GM10248 (cell line): ENCODE measurements at regions not wholly inside any gene's neighbourhood (a gene's known extent, or its start where the extent isn't known, plus 50 kb on each side); places are given as distances from the start of the nearest gene placed in this dataset.

ENCODE experiments used
- CTCF ChIA-PET: fragments of 300-600 bp; sonication (Branson Sonifier 250); formaldehyde crosslinking; extraction: SDS; loops from one replicate; lab custom pipeline; 2021; ENCODE audit warnings: antibody characterized with exemption; lab: Yijun Ruan, JAX
- POLR2A ChIA-PET: fragments of 350-650 bp; sonication (Branson Sonifier 250); formaldehyde crosslinking; extraction: SDS; loops from one replicate; lab custom pipeline; 2020; ENCODE audit warnings: antibody characterized with exemption; lab: Yijun Ruan, JAX
- DNase-seq: peaks from one replicate; pipeline ENCODE4 v3.0.0; 2012; ENCODE audit errors: extremely low spot score
- TF ChIP-seq, protein P1 (sequence below): IDR thresholded peaks from 2 replicates; pipeline ENCODE4 v1.5.1; 2012; ENCODE audit warnings: mild to moderate bottlenecking, low read depth; ENCODE audit errors: extremely low read depth, missing control alignments, control extremely low read depth

GRCh38 chr2:187851955-187852561, 297.8 kb upstream of the TFPI start:
- ChIA-PET CTCF (interaction anchor here (1.1 to 1.4 kb wide), 2 partner anchors 9 to 352 kb away, joined by 3 to 5 read pairs; no protein-coding TSS in a partner anchor), POLR2A (no interaction called here)
- TF ChIP-seq, protein P1, sequence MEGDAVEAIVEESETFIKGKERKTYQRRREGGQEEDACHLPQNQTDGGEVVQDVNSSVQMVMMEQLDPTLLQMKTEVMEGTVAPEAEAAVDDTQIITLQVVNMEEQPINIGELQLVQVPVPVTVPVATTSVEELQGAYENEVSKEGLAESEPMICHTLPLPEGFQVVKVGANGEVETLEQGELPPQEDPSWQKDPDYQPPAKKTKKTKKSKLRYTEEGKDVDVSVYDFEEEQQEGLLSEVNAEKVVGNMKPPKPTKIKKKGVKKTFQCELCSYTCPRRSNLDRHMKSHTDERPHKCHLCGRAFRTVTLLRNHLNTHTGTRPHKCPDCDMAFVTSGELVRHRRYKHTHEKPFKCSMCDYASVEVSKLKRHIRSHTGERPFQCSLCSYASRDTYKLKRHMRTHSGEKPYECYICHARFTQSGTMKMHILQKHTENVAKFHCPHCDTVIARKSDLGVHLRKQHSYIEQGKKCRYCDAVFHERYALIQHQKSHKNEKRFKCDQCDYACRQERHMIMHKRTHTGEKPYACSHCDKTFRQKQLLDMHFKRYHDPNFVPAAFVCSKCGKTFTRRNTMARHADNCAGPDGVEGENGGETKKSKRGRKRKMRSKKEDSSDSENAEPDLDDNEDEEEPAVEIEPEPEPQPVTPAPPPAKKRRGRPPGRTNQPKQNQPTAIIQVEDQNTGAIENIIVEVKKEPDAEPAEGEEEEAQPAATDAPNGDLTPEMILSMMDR, result no peak
- DNase-seq, result no peak

GRCh38 chr2:187853381-187853791, 299.2 kb upstream of the TFPI start:
- CTCF ChIA-PET, result interaction anchor here (1.4 kb wide), 1 partner anchor 9 kb away, joined by 8 read pairs; no protein-coding TSS in a partner anchor
- POLR2A ChIA-PET, result no interaction called here
- TF ChIP-seq, protein P1, result no peak
- no peak for DNase-seq

DNA sequence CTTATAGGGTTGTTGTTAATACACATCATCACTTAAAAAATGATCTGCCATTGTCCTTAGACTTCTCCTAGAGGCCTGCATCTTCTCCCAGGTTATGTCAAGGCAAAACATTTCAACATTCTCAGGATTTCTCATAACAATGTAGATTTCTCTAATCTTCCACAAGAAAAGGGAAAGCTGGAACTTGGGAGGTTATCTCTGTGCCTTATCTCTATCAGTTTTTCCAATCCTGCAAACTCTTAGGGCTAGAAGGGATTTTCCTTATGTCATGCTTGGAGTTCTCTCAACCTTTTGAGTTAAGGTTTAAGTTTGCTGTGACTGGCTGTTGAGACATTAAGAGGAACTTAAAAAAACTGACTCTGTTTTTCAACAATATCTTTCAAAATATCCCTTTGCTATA, 300.6 kb upstream of the TFPI start:
- CTCF ChIA-PET, result interaction anchor here (2.3 kb wide), 1 partner anchor 13 kb away, joined by 10 read pairs; no protein-coding TSS in a partner anchor
- POLR2A ChIA-PET, result no interaction called here
- no peak for DNase-seq
- TF ChIP-seq, protein P1, result no peak

DNA sequence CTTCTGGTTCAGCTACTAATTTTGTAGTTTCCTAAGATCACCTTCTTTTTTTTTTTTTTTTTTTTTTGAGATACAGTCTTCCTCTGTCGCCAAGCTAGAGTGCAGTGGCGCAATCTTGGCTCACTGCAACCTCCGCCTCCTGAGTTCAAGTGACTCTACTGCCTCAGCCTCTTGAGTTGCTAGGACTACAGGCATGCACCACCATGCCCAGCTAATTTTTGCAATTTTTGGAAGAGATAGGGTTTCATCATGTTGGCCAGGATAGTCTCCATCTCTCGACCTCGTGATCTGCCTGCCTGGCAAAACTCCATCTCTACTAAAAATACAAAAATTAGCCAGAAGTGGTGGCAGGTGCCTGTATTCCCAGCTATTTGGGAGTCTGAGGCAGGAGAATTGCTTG, 301.5 kb upstream of the TFPI start:
- POLR2A ChIA-PET, result no interaction called here
- CTCF ChIA-PET, result interaction anchor here (1.1 to 2.3 kb wide), 3 partner anchors 12 to 14 kb away, joined by 3 to 10 read pairs (median 5); no protein-coding TSS in a partner anchor
- TF ChIP-seq, protein P1, result no peak

DNA sequence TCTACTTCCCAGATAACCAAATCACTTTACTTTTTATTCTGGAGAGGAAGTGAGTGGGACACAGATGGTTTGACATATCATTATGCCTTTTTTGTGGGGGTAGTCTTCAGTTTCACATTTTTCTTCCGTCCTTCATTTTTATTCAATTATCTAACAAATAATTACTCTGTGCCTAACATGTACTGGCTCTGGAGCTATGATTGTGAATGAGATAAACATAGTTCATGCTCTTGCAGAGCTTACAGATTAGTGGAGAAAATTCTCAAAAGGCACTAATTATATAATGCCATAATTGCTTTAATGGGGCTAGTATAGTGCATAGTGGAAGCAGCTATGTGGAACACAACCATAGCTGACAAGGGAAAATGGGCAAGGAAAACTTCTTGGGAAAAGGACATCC, 303.6 kb upstream of the TFPI start:
- POLR2A ChIA-PET, result no interaction called here
- DNase-seq, result no peak
- CTCF ChIA-PET, result interaction anchor here (1.8 to 1.9 kb wide), 2 partner anchors 10 to 15 kb away, joined by 6 to 8 read pairs; no protein-coding TSS in a partner anchor
- TF ChIP-seq, protein P1, result no peak

More for the DNA sequence above, 301.5 kb upstream of the TFPI start:
- DNase-seq, result no peak

GRCh38 chr2:187862715-187863114, 308.5 kb upstream of the TFPI start:
- ChIA-PET POLR2A (no interaction called here), CTCF (interaction anchor here (0.9 kb wide), 1 partner anchor 14 kb away, joined by 3 read pairs; no protein-coding TSS in a partner anchor)
- DNase-seq, result no peak
- TF ChIP-seq, protein P1, result no peak
